Loucy (cell line): ENCODE measurements at regions not wholly inside any gene's neighbourhood (a gene's known extent, or its start where the extent isn't known, plus 50 kb on each side); places are given as distances from the start of the nearest gene placed in this dataset.

Experiments
- EZH2phosphoT487 ChIP-seq: fragments of 200-600 bp; IDR thresholded peaks from 2 replicates; pipeline ENCODE4 v1.6.1; 2018; ENCODE audit warnings: antibody characterized with exemption, mild to moderate bottlenecking, moderate library complexity, borderline replicate concordance
- TF ChIP-seq, protein P1 (sequence below): fragments of 200-600 bp; sonication (generic); conservative IDR thresholded peaks from 2 replicates; pipeline ENCODE4 v1.5.1; 2014; ENCODE audit warnings: mild to moderate bottlenecking, antibody characterized with exemption, low read length

GRCh38 chrX:39264023-39264422, 462.8 kb downstream of the MID1IP1 start:
- TF ChIP-seq, protein P1, sequence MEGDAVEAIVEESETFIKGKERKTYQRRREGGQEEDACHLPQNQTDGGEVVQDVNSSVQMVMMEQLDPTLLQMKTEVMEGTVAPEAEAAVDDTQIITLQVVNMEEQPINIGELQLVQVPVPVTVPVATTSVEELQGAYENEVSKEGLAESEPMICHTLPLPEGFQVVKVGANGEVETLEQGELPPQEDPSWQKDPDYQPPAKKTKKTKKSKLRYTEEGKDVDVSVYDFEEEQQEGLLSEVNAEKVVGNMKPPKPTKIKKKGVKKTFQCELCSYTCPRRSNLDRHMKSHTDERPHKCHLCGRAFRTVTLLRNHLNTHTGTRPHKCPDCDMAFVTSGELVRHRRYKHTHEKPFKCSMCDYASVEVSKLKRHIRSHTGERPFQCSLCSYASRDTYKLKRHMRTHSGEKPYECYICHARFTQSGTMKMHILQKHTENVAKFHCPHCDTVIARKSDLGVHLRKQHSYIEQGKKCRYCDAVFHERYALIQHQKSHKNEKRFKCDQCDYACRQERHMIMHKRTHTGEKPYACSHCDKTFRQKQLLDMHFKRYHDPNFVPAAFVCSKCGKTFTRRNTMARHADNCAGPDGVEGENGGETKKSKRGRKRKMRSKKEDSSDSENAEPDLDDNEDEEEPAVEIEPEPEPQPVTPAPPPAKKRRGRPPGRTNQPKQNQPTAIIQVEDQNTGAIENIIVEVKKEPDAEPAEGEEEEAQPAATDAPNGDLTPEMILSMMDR: no peak
- no peak for TF ChIP-seq EZH2phosphoT487
